Activated naive CD4-positive, alpha-beta T cell treated with anti-CD3 and anti-CD28 coated beads, Interleukin-2, amount 50 U/mL, for 16 hours (primary cell): ENCODE measurements at regions not wholly inside any gene's neighbourhood (a gene's known extent, or its start where the extent isn't known, plus 50 kb on each side); places are given as distances from the start of the nearest gene placed in this dataset.

Experiments used
- DNase-seq: peaks from one replicate; pipeline ENCODE4 v3.0.0-alpha.2; 2020

DNA sequence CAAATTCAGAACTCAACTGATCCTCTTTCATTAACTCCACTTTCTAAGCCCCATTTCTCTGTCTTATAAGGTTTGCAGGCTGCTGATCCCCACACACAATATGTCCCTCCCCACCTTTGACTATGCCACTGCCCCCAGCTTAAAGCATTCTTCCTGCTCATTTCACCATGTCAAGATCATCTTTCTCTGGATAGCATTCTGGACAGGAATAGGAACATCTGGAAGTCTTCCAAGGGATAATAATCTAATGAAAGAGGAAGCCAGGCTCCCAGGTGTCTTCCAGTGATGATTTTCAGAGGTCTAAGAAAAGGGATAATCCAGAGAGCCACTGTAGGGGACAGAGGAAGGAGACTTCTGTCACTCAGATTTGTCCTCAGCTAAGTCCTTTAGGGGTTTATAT is 54.6 kb upstream of the GALNT15 start:
- DNase-seq, result no peak

- DNase-seq, result no peak
Observed at GRCh38 chr3:16121391-16121790, 53.1 kb upstream of the GALNT15 start.

DNA sequence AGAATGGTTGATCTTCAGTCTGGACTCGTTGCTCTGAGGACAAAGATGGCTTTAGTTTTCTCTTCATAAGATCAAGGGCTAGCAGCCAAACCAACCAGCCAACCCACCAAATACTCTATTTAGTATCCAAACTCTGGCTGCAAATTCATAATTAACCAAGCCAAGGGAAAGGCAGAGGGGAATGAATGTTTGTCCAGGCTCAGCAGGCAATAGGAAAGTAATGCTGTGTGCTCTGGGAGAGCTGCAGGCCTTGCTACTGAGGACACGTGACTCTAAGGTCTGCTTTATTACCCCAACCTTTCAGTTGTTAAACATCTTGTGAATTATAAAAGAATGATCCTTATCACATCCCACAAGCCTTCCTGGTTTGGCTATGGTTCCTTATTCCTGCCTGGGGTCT is 52.3 kb upstream of the GALNT15 start:
- no peak for DNase-seq

DNA sequence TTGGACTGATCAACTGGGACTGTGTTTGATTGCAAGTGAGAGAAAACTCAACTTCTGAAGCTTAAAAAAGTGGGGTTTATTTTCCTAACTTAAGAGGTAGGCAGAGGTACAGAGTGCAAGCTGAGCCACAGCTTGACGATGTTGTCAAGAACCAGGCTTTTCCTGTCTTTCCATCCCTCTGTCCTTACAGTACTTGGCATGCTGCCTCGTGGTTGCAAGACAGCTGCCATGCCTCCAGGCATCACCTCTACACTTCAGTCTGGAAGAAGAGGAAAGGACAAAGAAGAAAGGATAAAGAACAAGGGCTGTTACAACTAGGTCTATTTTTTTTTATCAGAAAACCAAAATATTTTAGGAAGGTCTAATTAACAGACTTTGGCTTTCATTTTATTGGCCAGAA is 51.8 kb upstream of the GALNT15 start:
- no peak for DNase-seq

- DNase-seq, result no peak
Observed at GRCh38 chr3:16124636-16125035, 49.8 kb upstream of the GALNT15 start.
